ENCODE measurements at regions not wholly inside any gene's neighbourhood (a gene's known extent, or its start where the extent isn't known, plus 50 kb on each side); places are given as distances from the start of the nearest gene placed in this dataset.

DNA sequence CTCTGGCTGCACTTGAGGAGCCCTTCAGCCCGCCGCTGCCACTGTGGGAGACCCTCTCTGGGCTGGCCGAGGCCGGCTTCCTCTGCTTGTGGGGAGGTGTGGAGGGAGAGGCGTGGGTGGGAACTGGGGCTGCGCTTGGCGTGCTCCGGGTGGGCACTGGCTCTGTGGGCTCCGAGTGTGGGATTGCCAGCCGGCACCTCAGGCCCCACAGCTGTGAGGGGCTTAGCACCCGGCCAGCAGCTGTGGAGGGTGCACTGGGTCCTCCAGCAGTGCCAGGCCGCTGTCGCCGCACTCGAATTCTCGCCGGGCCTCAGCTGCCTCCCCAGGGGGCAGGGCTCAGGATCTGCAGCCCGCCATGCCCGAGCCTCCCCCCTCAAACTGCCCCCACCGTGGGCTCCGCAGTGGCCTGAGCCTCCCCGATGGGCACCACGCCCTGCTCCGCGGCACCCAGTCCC, 808.0 kb upstream of the SOX11 start:
- no peak for TF ChIP-seq CREM (IDR thresholded peaks at IDR 0.05)
- no peak for TF ChIP-seq CREM (CRISPR knock-in tag; IDR thresholded peaks at IDR 0.05)
- TF ChIP-seq ZKSCAN8 (CRISPR knock-in tag; IDR thresholded peaks at IDR 0.05; ENCODE audit: borderline replicate concordance): no peak
- no peak for TF ChIP-seq ZFP36L1 (CRISPR knock-in tag; IDR thresholded peaks at IDR 0.05)
- TF ChIP-seq FOSL2 (CRISPR knock-in tag; IDR thresholded peaks at IDR 0.05): no peak
- no peak for TF ChIP-seq ASH2L (IDR thresholded peaks at IDR 0.05; ENCODE audit: insufficient read length, low read depth, low read length)
- TF ChIP-seq NFE2L1 (CRISPR knock-in tag; IDR thresholded peaks at IDR 0.05; ENCODE audit: borderline replicate concordance): no peak
- no peak for TF ChIP-seq MAX (IDR thresholded peaks at IDR 0.05)
- no peak for TF ChIP-seq CBX1 (IDR thresholded peaks at IDR 0.05; ENCODE audit: low read depth)
- no peak for TF ChIP-seq ZNF101 (CRISPR knock-in tag; IDR thresholded peaks at IDR 0.05; ENCODE audit: borderline replicate concordance, low read depth)
- no peak for TF ChIP-seq ZSCAN29 (CRISPR knock-in tag; conservative IDR thresholded peaks at IDR 0.05)
- no peak for TF ChIP-seq EZH2 (conservative IDR thresholded peaks at IDR 0.05; ENCODE audit: low read depth, low read length)
- no peak for TF ChIP-seq ZFAT (CRISPR knock-in tag; conservative IDR thresholded peaks at IDR 0.05)
